HCT116 (cell line): ENCODE measurements at regions not wholly inside any gene's neighbourhood (a gene's known extent, or its start where the extent isn't known, plus 50 kb on each side); places are given as distances from the start of the nearest gene placed in this dataset.

Source experiments
- ATF3 ChIP-seq: IDR thresholded peaks from 2 replicates; pipeline ENCODE4 v1.6.1; 2012
- CEBPB ChIP-seq: IDR thresholded peaks from 2 replicates; pipeline ENCODE4 v1.6.1; 2012; ENCODE audit warnings: low read depth
- CTCF ChIP-seq, 3 experiments: fragments of 200-600 bp in 1 of 3; sonication (generic) in 1 of 3; IDR thresholded peaks in 2 of 3; conservative IDR thresholded peaks in 1 of 3; 2 replicates each; pipeline ENCODE4 v1.5.1; 2012 to 2017; ENCODE audit warnings: low read depth in 2 of 3, low read length in 2 of 3, antibody characterized with exemption in 1 of 3, borderline replicate concordance in 1 of 3, control low read depth in 1 of 3, mild to moderate bottlenecking in 1 of 3, mixed read lengths in 1 of 3, mixed run types in 1 of 3, moderate library complexity in 1 of 3; ENCODE audit not compliant: insufficient read depth in 1 of 3
- EGR1 ChIP-seq: IDR thresholded peaks from 2 replicates; pipeline ENCODE4 v1.6.1; 2012; ENCODE audit warnings: low read depth
- EZH2phosphoT487 ChIP-seq: fragments of 200-600 bp; IDR thresholded peaks from 2 replicates; pipeline ENCODE4 v1.6.1; 2018; ENCODE audit warnings: antibody characterized with exemption, borderline replicate concordance
- POLR2A ChIP-seq: IDR thresholded peaks from 2 replicates; pipeline ENCODE4 v1.7.0; 2011; ENCODE audit warnings: borderline replicate concordance; ENCODE audit not compliant: insufficient read depth, insufficient read length; ENCODE audit errors: extremely low read depth
- POLR2AphosphoS5 ChIP-seq: IDR thresholded peaks from 2 replicates; pipeline ENCODE4 v1.6.1; 2011; ENCODE audit warnings: mild to moderate bottlenecking, low read depth, low read length, moderate library complexity
- REST ChIP-seq: IDR thresholded peaks from 2 replicates; pipeline ENCODE4 v1.6.1; 2012; ENCODE audit warnings: low read depth
- SP1 ChIP-seq: IDR thresholded peaks from 2 replicates; pipeline ENCODE4 v1.6.1; 2012; ENCODE audit warnings: low read depth
- YY1 ChIP-seq: IDR thresholded peaks from 2 replicates; pipeline ENCODE4 v1.6.1; 2011; ENCODE audit warnings: low read length, low read depth, moderate library complexity, mild to moderate bottlenecking; ENCODE audit not compliant: insufficient replicate concordance; ENCODE audit errors: extremely low read depth

GRCh38 chr2:122144884-122145283, 389.4 kb downstream of the TSN start:
- TF ChIP-seq CTCF (IDR thresholded peaks at IDR 0.05 in 2 of 3, conservative IDR thresholded peaks at IDR 0.05 in 1 of 3; ENCODE audit: borderline replicate concordance in 1 of 3, insufficient read depth in 1 of 3, low read depth in 2 of 3, low read length in 2 of 3) (no peak), SP1 (no peak), REST (no peak), POLR2A (no peak), ATF3 (no peak), CEBPB (no peak), EGR1 (no peak), YY1 (no peak), EZH2phosphoT487 (no peak), POLR2AphosphoS5 (no peak)
